Adrenal gland (tissue), 9 donors: ENCODE measurements at regions not wholly inside any gene's neighbourhood (a gene's known extent, or its start where the extent isn't known, plus 50 kb on each side); places are given as distances from the start of the nearest gene placed in this dataset.

ENCODE experiments used
- DNase-seq, 7 donors: peaks; one replicate each; pipeline ENCODE4 v3.0.0-alpha.2; 2019 to 2020
- H3K27ac ChIP-seq, 5 donors: fragments of 200-600 bp; sonication (generic) in 4 of 5; 1 replicate in 3 of 5; 2 replicates in 2 of 5; pipeline versions ENCODE4 v1.5.1 to v1.8.0; 2016 to 2020; ENCODE audit warnings: mild to moderate bottlenecking in 1 of 5
- H3K27me3 ChIP-seq: fragments of 200-600 bp; 2 replicates; pipeline ENCODE4 v1.8.0; 2021
- H3K36me3 ChIP-seq, 2 donors: fragments of 200-600 bp; replicated peaks in 1 of 2; 1 replicate in 1 of 2; 2 replicates in 1 of 2; pipeline versions ENCODE4 v1.5.1 to v1.8.0; 2018 to 2022
- H3K4me1 ChIP-seq, 2 donors: fragments of 200-600 bp; replicated peaks in 1 of 2; 1 replicate in 1 of 2; 2 replicates in 1 of 2; pipeline versions ENCODE4 v1.5.1 to v1.8.0; 2018 to 2021
- H3K4me3 ChIP-seq, 4 donors: fragments of 200-600 bp; sonication (generic) in 3 of 4; one replicate each; pipeline ENCODE4 v1.5.1; 2016 to 2018
- H3K9me3 ChIP-seq, 3 donors: fragments of 200-600 bp; sonication (generic) in 1 of 3; replicated peaks in 1 of 3; 1 replicate in 2 of 3; 2 replicates in 1 of 3; pipeline versions ENCODE4 v1.5.1 to v1.8.0; 2016 to 2021
- CTCF ChIP-seq, 6 experiments: fragments of 450-650 bp in 4 of 6; fragments of 200-600 bp in 2 of 6; sonication (generic) in 1 of 6; IDR thresholded peaks; 1 replicate in 5 of 6; 2 replicates in 1 of 6; pipeline versions ENCODE4 v1.5.1 to v1.8.0; 2016 to 2021; ENCODE audit warnings: antibody characterized with exemption in 6 of 6, mild to moderate bottlenecking in 2 of 6, moderate library complexity in 1 of 6
- POLR2A ChIP-seq, 2 donors: fragments of 450-650 bp; IDR thresholded peaks; one replicate each; pipeline ENCODE4 v1.6.1; 2017; ENCODE audit warnings: antibody characterized with exemption in 2 of 2, mild to moderate bottlenecking in 2 of 2, moderate library complexity in 1 of 2
- WGBS, 4 donors: extraction: QIAGEN DNeasy Blood & Tissue Kit in 2 of 4; methylation state at CpG; one replicate each; pipeline versions ENCODE4 v1.1.5 to v1.1.7; 2013 to 2017; 5-methylcytosine and 5-hydroxymethylcytosine counted together
- intact Hi-C, 2 donors: fragments of 100-400 bp; cut with DNase I; formaldehyde crosslinking; loops; one replicate each; pipeline versions ENCODE4 v1.14.1 to v1.15.0; 2022 to 2023
- donor health status: healthy with polysubstance abuse.
- donor health status: Bipolar disorder and iron deficiency.
- donor health status: DM: yes; HTN: yes; CAD: no.
- donor health status: DM: no; HTN: no; CAD: no.
- donor health status: DM: no; HTN: no; CAD: no.

DNA sequence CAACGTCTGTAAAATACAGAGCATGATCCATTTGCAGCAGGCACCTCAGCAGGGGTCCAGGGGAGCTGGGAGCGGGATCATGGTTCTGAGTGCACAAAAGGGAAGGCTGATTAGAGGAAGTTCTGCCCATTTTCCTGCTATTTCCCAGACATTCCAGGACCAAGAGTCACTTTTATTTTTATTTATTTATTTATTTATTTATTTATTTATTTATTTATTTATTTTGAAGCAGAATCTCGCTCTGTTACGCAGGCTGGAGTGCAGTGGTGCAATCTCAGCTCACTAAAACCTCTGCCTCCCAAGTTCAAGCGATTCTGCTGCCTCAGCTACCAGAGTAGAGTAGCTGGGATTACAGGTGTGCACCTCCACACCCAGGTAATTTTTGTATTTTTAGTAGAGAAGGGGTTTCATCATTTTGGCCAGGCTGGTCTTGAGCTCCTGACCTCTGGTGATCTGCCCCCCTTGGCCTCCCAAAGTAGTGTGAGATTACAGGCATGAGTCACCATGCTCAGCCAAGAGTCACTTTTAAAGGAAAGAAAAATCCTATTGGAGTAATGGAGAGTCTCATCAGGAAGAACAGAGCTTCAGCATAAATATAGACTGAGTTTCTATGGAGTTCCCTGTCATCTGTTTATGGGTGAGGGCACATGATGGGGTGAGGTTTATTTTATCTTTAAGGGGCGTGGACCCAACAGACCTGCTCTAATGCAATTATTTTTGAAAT is 355.2 kb downstream of the HAPSTR1 start:
- no peak overlapping the region for H3K27ac ChIP-seq
- no peak overlapping the region for H3K4me3 ChIP-seq
- H3K4me1 ChIP-seq = no peaks in the 10 kb centered on the region
- H3K36me3 ChIP-seq = no peaks in the 10 kb centered on the region
- TF ChIP-seq POLR2A (IDR thresholded peaks at IDR 0.05) = no peak
- intact Hi-C loops = no loop called here
- 65 to 79% (median 76%) methylated on average over 6 of the region's 6 CpGs for WGBS, 4 donors
- peak in 1 of 7 donors; percentile 7 for DNase-seq
- H3K27me3 ChIP-seq = no peaks in the 10 kb centered on the region
- H3K9me3 ChIP-seq = peaks cover 0 to 5% (median 0%) of the 10 kb centered on the region in 3 donors

GRCh38 chr16:9447195-9447551 is 355.7 kb downstream of the HAPSTR1 start:
- Histone ChIP-seq H3K4me1 (no peaks in the 10 kb centered on the region), H3K4me3 (no peak overlapping the region), H3K36me3 (no peaks in the 10 kb centered on the region), H3K9me3 (peaks cover 0 to 5% (median 0%) of the 10 kb centered on the region in 3 donors), H3K27me3 (no peaks in the 10 kb centered on the region), H3K27ac (no peak overlapping the region)
- peak; percentile 15 to 55 (median 28) for DNase-seq
- intact Hi-C loops = no loop called here
- TF ChIP-seq CTCF (IDR thresholded peaks at IDR 0.05) (no peak), POLR2A (IDR thresholded peaks at IDR 0.05) (no peak)
- 23 to 49% (median 31%) methylated on average over 2 of the region's 2 CpGs for WGBS, 4 donors

DNA sequence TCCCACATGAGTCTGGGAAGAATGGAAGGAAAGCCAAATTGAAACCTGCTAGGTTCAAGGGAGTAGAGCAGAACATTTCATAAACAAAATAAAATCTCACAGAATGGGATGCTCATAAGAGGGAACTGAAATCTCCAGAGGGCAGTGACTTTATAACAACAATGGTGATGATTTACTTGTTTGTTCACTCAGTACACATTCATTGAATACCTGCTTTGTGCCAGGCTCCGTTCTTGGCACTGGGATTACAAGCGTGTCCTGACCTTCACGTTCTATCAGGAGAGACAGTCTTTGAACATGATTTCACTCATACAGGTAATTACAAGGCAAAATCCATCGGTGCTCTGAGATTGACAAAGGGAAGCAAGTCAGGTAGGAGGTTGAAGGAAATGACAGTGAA is 356.3 kb downstream of the HAPSTR1 start:
- intact Hi-C loops = no loop called here
- no peak overlapping the region for H3K4me3 ChIP-seq
- no peak for DNase-seq
- H3K36me3 ChIP-seq = no peaks in the 10 kb centered on the region
- no peak overlapping the region for H3K27ac ChIP-seq
- H3K27me3 ChIP-seq = no peaks in the 10 kb centered on the region
- peaks cover 0 to 5% (median 0%) of the 10 kb centered on the region in 3 donors for H3K9me3 ChIP-seq
- TF ChIP-seq POLR2A (IDR thresholded peaks at IDR 0.05) = no peak
- no peak for TF ChIP-seq CTCF (IDR thresholded peaks at IDR 0.05)
- WGBS, 4 donors = 68 to 78% (median 69%) methylated on average over 4 of the region's 4 CpGs
- no peaks in the 10 kb centered on the region for H3K4me1 ChIP-seq

- TF ChIP-seq CTCF (IDR thresholded peaks at IDR 0.05) (no peak), POLR2A (IDR thresholded peaks at IDR 0.05) (no peak)
- Histone ChIP-seq H3K4me1 (no peaks in the 10 kb centered on the region), H3K27me3 (no peaks in the 10 kb centered on the region), H3K9me3 (peaks cover 0 to 5% (median 0%) of the 10 kb centered on the region in 3 donors), H3K36me3 (no peaks in the 10 kb centered on the region), H3K27ac (no peak overlapping the region), H3K4me3 (no peak overlapping the region)
- WGBS, 4 donors = 80 to 92% (median 88%) methylated on average over 3 of the region's 3 CpGs
- DNase-seq = no peak
- intact Hi-C loops = no loop called here
Observed at GRCh38 chr16:9449597-9449996, 358.2 kb downstream of the HAPSTR1 start.

- DNase-seq = no peak
Observed at GRCh38 chr16:9457215-9457614, 365.8 kb downstream of the HAPSTR1 start.

More at GRCh38 chr16:9457215-9457614, 365.8 kb downstream of the HAPSTR1 start:
- no peaks in the 10 kb centered on the region for H3K4me1 ChIP-seq
- no peaks in the 10 kb centered on the region for H3K27me3 ChIP-seq
- 55 to 63% (median 59%) methylated on average over 2 of the region's 2 CpGs for WGBS, 4 donors
- intact Hi-C loops = no loop called here
- no peaks in the 10 kb centered on the region for H3K9me3 ChIP-seq
- H3K27ac ChIP-seq = no peak overlapping the region
- H3K4me3 ChIP-seq = no peak overlapping the region
- no peak for TF ChIP-seq CTCF (IDR thresholded peaks at IDR 0.05)
- no peaks in the 10 kb centered on the region for H3K36me3 ChIP-seq
